Lower leg skin (tissue), 4 donors: ENCODE measurements at regions not wholly inside any gene's neighbourhood (a gene's known extent, or its start where the extent isn't known, plus 50 kb on each side); places are given as distances from the start of the nearest gene placed in this dataset.

Experiments
- DNase-seq, 2 donors: peaks; one replicate each; pipeline ENCODE4 v3.0.0-alpha.2; 2019; ENCODE audit warnings: low spot score in 2 of 2
- H3K4me3 ChIP-seq: fragments of 200-600 bp; sonication (generic); 2 replicates; pipeline ENCODE4 v1.5.1; 2017; ENCODE audit warnings: mild to moderate bottlenecking, low read depth; ENCODE audit not compliant: poor library complexity, severe bottlenecking
- CTCF ChIP-seq, 3 donors: fragments of 450-650 bp; IDR thresholded peaks; one replicate each; pipeline ENCODE4 v1.5.1; 2016; ENCODE audit warnings: antibody characterized with exemption in 3 of 3, mild to moderate bottlenecking in 3 of 3, moderate library complexity in 2 of 3
- POLR2A ChIP-seq, 2 donors: fragments of 450-650 bp; IDR thresholded peaks; one replicate each; pipeline ENCODE4 v1.6.1; 2016 to 2017; ENCODE audit warnings: antibody characterized with exemption in 2 of 2, mild to moderate bottlenecking in 1 of 2, moderate library complexity in 1 of 2
- WGBS, 2 donors: methylation state at CpG; one replicate each; pipeline ENCODE4 v1.1.5; 2018; 5-methylcytosine and 5-hydroxymethylcytosine counted together
- intact Hi-C: fragments of 100-400 bp; cut with DNase I; formaldehyde crosslinking; loops from one replicate; pipeline ENCODE4 v1.15.0; 2023; ENCODE audit warnings: low total_unique reads

- 56 to 69% methylated on average over 1 of the region's 1 CpG for WGBS, 2 donors
- H3K4me3 ChIP-seq: no peak overlapping the region
- DNase-seq: no peak
- intact Hi-C loops: no loop called here
- no peak for TF ChIP-seq CTCF (IDR thresholded peaks at IDR 0.05)
- TF ChIP-seq POLR2A (IDR thresholded peaks at IDR 0.05): no peak
Observed at GRCh38 chr3:147866561-147866960, 457.4 kb downstream of the ZIC1 start.

GRCh38 chr3:147872568-147872967 is 463.4 kb downstream of the ZIC1 start:
- H3K4me3 ChIP-seq: no peak overlapping the region
- intact Hi-C loops: no loop called here
- no peak for DNase-seq
- WGBS, 2 donors: 85 to 89% methylated on average over 4 of the region's 4 CpGs
- TF ChIP-seq POLR2A (IDR thresholded peaks at IDR 0.05) (no peak), CTCF (IDR thresholded peaks at IDR 0.05) (no peak)

GRCh38 chr3:147875498-147875897 is 466.3 kb downstream of the ZIC1 start:
- intact Hi-C loops: no loop called here
- TF ChIP-seq POLR2A (IDR thresholded peaks at IDR 0.05) (no peak), CTCF (IDR thresholded peaks at IDR 0.05) (no peak)
- H3K4me3 ChIP-seq: no peak overlapping the region
- 52 to 64% methylated on average over 2 of the region's 2 CpGs for WGBS, 2 donors
- DNase-seq: no peak

GRCh38 chr3:147881933-147882332 is 472.8 kb downstream of the ZIC1 start:
- no peak for DNase-seq
- H3K4me3 ChIP-seq: no peak overlapping the region
- intact Hi-C loops: no loop called here
- no peak for TF ChIP-seq POLR2A (IDR thresholded peaks at IDR 0.05)
- TF ChIP-seq CTCF (IDR thresholded peaks at IDR 0.05): no peak
- 83 to 90% methylated on average over 2 of the region's 2 CpGs for WGBS, 2 donors

GRCh38 chr3:147886879-147887278 is 477.7 kb downstream of the ZIC1 start:
- intact Hi-C loops: no loop called here
- no peak for DNase-seq
- no peak for TF ChIP-seq CTCF (IDR thresholded peaks at IDR 0.05)
- no peak for TF ChIP-seq POLR2A (IDR thresholded peaks at IDR 0.05)
- H3K4me3 ChIP-seq: no peak overlapping the region
- WGBS, 2 donors: 13 to 36% methylated on average over 2 of the region's 2 CpGs

GRCh38 chr3:147887797-147888196 is 478.6 kb downstream of the ZIC1 start:
- intact Hi-C loops: no loop called here
- no peak for TF ChIP-seq POLR2A (IDR thresholded peaks at IDR 0.05)
- no peak for TF ChIP-seq CTCF (IDR thresholded peaks at IDR 0.05)
- no peak overlapping the region for H3K4me3 ChIP-seq
- 79 to 87% methylated on average over 2 of the region's 2 CpGs for WGBS, 2 donors
- DNase-seq: no peak
